ENCODE measurements at regions not wholly inside any gene's neighbourhood (a gene's known extent, or its start where the extent isn't known, plus 50 kb on each side); places are given as distances from the start of the nearest gene placed in this dataset.

DNA sequence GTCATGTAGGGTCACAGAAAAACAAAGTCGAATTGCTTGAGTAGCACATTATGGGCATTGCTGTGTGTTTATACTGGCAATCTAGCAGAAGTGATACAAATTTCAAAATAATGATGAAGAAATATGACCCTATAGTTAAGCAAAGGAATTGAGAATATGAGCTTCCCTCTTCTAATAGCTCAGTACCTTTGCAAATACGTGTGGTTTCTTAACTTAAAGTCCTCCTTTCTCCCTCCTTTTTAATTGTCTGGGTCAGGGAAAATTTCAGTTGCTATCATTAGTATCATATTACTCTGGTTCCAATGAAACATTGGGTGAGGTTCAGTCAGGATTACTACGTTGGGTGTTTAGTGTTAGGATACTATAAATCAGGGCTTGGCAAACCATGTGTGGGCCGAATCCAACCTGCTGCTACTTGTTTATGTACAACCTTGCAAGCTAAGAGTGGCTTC, 166.8 kb upstream of the CARMIL1 start:
- intact Hi-C loops (cut with micrococcal nuclease), result no loop called here

DNA sequence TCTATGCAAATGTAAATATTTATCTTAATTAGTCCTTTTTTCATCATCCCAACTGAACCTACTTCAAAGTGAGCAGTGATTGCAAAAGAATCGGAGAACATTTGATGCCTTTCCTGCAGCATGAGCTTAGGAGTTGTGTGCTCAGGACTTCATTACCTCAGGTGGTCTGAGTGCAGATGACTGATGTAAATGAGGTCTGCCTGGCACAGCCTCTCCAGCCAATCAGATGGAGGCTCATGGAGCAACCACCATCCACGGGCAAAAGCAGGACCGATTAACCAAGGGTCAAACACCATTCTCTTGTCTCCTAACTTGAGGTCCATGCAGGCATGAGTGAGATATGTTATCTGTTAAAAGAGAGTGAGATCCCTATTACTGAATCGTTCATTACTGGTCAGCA, 165.7 kb upstream of the CARMIL1 start:
- intact Hi-C loops (cut with micrococcal nuclease), result no loop called here

DNA sequence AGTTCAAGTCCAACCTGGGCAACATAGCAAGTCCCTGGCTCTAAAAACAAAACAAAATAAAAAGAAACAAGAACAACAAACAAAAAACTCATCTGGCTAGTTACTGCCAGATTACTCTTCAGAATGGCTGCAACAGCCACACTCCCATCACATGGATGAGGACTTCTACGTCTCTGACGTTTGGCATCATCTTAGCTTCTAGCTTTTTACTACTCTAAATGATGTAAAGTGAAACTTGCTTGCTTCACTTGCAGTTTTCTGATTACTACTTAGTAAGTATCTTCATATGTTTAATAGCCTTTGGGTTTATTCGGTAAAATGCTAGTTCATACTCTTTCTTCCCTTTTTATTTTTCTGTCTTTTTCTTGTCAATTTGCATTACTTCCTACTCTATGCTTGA, 161.1 kb upstream of the CARMIL1 start:
- intact Hi-C loops (cut with micrococcal nuclease), result loop anchor here (5.0 kb wide), 1 partner anchor 59 kb away; no protein-coding TSS in a partner anchor

DNA sequence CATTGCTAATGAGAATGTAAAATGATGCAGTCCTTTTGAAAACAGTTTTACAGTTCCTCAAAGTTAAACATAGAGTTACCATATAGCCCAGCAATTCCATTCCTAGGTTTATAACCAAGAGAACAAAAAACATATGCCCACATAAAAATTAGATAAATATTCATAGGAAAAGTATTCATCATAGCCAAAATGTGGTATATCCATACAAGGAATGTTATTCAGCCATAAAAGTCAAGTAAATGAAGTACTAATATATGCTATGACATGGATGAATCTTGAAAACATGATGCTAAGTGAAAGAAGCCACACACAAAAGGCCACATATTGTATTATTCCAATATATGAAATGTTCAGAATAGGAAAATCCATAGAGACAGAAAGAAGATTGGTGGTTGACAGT, 158.0 kb upstream of the CARMIL1 start:
- intact Hi-C loops (cut with micrococcal nuclease), result no loop called here

DNA sequence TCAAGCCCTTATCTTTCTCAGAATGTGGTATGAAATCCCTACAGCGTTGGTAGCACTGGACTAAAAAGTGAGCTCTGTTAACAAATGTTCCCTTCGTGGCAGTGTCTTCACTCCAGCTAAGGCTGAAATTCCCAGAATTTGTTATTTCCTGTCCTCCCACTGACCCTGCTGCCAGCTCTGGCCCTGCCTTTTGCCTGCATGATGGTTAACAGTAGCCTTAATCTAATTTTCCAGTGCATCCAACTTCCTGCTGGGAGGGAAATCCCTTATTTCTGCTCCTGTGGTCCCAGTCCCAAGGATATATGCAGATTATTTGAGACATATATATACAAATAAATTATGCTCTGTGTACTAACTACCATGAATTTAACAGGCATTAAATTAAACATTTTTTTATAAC, 157.2 kb upstream of the CARMIL1 start:
- intact Hi-C loops (cut with micrococcal nuclease), result no loop called here

DNA sequence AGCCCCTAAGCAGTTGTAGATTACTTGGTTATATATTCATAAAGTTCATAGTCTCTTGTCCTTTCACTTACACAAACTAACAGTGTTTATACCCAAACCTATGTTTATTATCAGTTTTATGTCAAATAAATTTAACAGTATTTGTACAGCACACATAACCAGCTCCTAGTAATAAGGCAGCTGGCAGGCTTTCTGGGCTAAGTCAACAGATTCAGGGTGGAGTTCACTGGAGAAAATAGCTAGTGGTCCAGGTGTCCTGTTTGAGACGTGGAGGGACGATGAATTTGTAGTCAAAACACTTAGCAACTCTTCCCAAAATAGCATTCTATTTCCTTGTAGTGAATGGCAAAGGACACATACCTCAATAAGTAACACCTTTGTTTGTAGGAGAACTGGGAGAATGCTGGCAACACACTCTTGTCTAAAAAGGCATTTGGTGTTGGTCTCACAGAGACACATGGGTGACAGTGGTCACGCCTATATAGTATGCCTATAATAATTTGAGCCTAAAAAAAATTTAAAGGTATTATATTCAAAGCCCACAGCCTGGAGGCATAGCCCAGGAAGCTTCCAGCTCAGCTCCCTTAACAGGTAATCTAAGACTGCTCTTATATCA, 156.4 kb upstream of the CARMIL1 start:
- intact Hi-C loops (cut with micrococcal nuclease), result no loop called here

DNA sequence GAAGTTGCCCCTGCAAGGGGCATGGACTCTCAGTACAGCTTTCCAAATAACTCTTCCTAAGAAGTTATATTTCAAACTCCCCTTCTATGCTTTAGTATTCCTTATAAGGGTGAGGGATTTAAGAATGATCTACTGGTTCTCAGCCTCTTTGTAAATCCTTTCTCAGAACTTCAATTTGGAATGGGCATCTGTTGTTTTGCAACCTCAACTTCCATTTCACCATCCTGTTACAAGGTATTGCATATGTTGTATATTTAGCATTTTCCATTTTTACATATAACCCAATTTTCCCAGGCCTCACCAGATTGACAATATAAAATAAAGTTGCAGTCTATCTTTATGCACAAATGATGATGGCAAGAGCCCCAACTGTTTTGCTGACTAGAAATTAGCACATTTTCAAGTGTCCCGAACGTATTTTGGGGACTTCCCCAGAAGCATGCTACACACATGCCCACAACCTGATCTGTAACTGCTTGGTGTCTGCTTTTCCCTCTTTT, 154.9 kb upstream of the CARMIL1 start:
- intact Hi-C loops (cut with micrococcal nuclease), result no loop called here

DNA sequence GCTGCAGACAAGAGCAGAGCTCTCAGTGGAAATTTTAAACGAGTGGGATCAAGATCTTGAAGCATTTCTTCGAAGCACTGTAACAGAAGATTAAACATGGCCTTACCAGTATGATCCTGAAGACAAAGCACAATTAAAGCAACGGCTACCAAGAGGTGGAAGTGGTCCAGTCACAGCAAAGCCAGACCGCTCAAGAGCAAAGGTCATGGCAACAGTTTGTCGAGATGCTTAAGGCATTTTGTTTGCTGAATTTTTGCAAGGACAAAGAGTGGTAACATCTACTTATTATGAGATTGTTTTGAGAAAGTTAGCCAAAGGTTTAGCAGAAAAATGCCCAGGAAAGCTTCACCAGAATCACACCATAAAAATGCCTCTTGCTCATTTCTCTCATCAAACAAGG, 153.4 kb upstream of the CARMIL1 start:
- intact Hi-C loops (cut with micrococcal nuclease), result no loop called here

DNA sequence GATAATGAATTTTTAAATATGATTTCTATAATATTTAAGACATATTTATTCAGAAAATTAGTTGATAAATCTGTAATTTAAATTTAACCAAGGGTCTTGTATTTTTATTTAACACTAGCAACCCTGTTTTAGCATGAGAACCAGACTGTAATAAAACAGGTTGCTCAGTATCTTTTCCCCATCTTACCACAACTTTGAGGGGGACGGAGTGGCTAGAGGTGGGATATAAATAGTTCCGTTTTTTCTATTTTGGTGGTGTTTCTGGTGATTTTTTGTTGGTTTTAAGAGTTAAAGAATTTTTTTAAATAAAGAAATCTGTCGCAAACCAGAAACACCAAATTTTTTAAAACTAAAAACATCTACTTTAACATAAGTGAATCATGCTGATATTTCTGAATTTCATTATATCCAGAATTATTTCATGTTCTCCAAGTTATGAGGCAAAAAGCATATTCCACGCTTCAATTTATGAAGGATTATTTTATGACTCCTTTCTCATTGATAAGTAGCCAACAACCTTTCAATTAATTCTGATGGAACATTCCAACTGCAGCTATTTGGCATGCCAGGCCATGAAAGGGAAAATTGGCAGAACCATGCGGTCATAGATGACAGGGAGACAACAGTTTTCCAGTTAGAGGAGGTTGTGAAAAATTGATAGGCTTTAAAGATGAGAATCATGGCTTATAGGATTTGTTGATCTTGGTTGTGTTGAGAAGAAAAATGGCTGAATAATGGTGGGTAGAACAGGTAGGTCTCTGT, 151.9 kb upstream of the CARMIL1 start:
- intact Hi-C loops (cut with micrococcal nuclease), result no loop called here

DNA sequence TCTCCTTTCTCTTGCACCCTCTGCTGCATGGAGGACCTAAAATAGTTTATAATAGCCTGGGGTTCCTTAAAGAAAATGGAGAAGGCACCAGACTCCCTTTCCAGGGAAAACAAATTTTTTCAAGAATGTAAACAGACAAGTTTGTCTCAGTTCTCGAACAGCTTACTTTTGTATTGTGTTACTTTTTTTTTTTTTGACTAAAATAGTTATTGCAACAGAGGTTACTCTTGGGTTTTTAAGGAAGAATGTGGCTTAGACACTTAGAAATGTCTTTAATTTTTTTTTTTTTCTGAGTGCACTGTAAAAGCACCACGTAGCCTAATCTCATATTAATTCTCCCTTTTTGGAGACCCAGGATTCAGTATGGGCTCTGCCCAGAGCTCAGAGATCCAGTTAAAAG, 148.7 kb upstream of the CARMIL1 start:
- intact Hi-C loops (cut with micrococcal nuclease), result no loop called here

DNA sequence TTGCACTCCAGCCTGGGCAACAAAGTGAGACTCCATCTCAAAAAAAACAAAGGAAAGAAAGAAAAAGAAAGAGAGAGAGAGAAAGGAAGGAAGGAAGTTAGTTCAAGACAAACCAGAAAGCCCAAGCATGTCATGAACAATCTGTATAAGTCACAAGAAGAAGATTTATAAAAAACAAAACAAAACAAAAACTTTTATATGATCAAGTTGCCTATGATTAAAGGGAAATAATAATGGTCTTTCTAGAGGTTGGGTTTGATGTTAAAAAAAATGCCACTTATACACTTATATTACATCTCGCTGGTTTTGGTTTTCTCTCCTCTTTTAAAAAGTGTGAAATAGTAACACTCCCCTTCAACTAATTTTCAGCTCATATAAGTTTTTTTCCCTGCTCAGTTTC, 146.2 kb upstream of the CARMIL1 start:
- intact Hi-C loops (cut with micrococcal nuclease), result no loop called here

DNA sequence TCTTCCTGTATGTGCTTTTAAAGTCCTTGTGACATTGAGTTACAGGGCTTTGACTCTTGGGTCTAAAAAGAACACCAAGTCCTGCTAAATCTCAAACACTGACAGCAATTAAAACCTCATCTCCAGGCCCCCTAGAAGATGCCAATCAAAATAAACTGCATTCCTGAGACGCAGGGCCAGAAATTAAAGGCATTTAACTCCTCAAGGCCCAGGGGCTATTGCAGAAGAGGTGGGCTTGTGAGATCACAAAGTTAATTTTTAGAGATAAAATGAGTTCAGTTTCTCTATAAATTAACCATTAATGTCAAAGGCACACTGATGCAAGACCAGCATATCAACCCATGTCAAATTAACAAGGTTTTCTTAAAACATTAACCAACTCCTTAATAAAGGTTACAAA, 145.6 kb upstream of the CARMIL1 start:
- intact Hi-C loops (cut with micrococcal nuclease), result no loop called here

DNA sequence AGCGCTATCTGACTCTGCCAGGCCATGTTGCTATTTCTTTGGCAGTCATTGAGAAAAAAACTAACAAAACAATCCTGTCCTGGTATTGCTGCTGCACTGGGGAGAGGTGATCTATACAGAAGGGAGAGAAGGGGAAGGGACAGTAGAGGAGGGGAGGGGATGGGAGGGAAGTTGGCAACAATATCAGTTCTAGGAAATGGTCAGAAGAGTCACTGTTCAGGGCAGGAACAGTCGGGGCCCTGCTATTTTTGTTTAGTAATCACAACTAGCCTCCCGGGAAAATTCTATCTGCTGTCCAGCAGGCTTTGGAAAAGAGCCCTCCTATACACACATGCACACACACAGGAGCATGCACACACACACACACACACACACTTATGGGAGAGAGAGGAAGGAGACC, 142.3 kb upstream of the CARMIL1 start:
- intact Hi-C loops (cut with micrococcal nuclease), result loop anchor here (5.0 kb wide), 1 partner anchor 200 kb away; the partner anchor contains the start of gene RIPOR2

DNA sequence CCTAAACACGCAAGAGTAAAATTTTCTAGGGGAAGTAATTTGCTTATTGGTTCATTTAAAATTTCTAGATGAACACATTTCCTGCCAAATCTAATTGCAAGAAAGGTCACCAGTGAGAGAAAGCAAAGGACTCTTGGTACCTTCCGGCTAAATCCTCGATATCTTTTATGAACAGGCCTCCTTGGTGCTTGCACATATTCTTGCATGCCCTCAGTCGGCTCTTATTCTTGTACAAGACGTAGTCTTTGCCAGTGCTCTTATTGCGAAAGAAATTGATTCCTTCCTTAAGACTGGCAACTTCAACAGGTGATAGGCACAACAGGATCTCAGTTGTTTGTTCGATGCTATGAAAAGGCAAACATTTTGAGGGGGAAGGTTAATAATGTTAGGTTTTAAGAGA, 141.7 kb upstream of the CARMIL1 start:
- intact Hi-C loops (cut with micrococcal nuclease), result loop anchor here (5.0 kb wide), 1 partner anchor 200 kb away; the partner anchor contains the start of gene RIPOR2

DNA sequence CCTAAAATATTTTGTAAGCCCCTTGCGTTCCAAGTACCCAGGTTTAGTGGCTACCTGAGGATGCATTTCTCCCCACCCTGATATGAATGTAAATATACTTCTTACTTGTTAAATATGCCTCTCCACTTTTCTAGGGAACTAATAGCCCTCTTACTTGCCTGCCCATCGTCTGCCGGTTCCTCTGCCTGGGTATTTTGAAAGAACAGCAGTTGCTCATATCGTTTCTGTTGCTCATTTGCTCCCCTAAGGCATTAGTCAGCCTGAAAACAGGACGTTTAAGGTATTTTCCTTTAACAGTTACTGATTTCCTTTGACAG, 141.3 kb upstream of the CARMIL1 start:
- intact Hi-C loops (cut with micrococcal nuclease), result loop anchor here (1.0 to 5.0 kb wide), 5 partner anchors 19 to 883 kb away; partner anchors contain the start of gene RIPOR2

DNA sequence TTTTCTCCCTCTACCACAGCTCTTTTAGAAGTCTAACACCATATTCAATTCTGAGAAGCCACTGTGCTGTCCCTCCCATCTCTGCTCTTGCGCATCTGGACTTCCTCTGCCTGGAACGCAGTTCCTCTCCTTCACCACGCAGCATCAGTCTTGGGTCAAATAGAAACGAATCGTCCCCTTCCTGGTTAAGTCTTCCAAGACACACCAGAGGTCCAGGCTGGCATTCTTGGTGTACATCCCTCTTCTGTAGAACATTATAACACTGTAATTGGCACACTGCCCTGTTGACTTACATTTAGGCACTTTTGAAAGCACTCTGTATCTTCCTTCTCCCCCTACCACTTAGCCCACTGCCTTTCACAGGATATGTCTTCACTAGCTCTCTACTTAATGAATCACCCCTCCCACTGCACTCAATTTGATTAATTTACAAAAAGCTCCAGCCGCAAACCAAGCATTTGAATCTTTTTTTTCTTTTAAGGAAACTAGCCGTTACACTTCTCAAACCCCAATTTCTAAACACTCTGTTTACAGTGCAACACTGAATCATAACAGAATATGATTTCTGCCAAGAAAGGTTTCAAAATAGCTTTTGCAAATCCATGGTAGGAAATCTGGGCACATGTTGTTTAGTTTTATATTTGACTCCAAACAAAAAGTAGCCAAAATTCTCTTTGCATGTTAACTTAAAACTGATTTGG, 140.8 kb upstream of the CARMIL1 start:
- intact Hi-C loops (cut with micrococcal nuclease), result loop anchor here (1.0 to 5.0 kb wide), 5 partner anchors 19 to 883 kb away; partner anchors contain the start of gene RIPOR2

DNA sequence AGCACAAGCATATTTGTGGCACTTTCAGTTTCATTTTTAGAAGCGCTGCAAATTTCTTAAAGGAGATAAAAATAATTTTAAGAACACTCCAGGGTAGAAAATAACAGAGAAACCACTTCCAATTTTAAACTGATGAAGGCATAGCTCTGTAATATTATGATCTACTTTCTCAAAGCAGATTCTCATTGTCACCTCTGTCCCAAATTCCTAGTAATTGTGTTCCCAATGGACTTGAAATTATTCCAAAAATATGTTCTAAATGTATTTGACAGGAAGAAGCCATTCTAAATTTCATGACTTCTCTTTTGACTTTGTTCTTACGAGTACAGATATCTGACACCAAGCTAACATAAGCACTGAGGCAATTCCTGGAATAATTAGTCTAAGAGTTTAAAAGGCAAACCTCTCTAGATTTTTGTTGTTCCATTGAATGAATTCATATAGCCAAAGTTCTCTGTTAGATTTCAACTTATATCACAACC, 140.2 kb upstream of the CARMIL1 start:
- intact Hi-C loops (cut with micrococcal nuclease), result loop anchor here (1.0 to 5.0 kb wide), 5 partner anchors 20 to 882 kb away; partner anchors contain the start of gene RIPOR2

DNA sequence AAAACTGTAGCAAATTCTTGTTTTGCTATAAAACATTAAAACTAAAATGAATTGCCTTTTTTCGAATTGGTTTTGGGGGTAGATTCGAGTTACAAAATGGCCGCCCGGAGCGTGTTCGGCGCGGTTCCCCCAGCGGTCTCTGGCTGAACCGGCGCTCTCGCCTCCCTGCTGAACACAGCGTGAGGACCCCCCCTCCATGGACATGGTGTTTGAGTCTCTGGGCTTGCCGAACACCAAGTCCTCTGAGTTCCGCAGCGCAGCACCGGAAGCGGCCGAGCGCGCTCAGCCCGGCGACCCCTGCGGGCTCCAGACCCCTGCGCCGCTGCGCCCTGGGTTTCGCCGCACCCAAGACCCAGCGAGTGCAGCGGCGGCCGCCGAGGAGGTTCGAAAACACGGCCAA, 139.6 kb upstream of the CARMIL1 start:
- intact Hi-C loops (cut with micrococcal nuclease), result loop anchor here (5.0 kb wide), 1 partner anchor 202 kb away; the partner anchor contains the start of gene RIPOR2

DNA sequence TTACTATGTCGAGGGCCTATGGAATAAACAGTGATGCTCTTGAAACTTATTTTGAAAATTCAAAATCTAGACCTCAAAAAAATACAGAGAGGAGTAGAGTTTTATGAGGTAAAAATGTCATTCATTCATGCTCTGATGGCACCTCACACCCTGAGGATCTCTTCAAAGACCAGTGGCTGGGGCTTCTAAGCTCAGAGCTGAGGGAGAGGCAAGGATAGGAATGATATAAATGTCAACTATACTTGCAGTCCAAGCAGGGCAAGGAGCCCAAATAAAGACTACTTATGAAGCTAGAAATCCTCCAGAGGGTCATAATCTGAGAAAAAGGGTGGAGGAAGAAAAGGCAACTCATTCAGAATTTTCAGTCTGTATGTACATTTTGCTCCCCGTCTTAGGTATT, 136.7 kb upstream of the CARMIL1 start:
- intact Hi-C loops (cut with micrococcal nuclease), result no loop called here

DNA sequence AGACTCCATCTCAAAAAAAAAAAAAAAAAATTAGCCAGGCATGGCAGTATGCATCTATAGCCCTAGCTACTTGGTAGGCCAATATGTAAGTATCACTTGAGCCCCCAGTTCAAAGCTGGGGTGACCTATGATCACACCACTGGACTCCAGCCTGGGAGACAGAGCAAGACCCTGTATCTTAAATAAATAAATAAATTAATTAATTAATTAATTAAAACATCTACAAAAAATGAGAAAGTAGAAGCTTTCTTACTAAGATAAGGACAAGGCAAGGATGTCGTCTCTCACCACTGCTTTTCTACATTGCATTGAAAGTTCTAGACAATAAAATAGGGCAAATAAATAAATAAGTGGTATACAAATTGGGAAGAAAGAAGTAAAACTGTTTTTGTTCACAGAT, 134.3 kb upstream of the CARMIL1 start:
- intact Hi-C loops (cut with micrococcal nuclease), result no loop called here

DNA sequence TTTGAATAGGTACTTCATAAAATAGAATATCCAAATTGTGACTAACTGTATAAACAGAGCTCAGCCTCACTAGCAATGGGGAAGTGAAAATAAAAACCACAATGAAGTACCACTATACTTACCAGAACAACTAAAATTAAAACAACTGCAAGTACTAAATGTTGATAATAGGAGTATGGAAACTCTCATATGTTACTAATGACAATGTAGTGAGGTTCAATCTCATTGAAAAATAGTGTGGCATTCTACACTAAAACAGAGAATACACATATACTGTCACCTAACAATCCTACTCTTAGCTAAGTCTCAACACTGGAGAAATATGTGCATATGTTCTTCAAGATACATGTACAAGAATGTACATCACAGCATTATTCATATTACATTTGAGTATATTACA, 132.0 kb upstream of the CARMIL1 start:
- intact Hi-C loops (cut with micrococcal nuclease), result no loop called here

DNA sequence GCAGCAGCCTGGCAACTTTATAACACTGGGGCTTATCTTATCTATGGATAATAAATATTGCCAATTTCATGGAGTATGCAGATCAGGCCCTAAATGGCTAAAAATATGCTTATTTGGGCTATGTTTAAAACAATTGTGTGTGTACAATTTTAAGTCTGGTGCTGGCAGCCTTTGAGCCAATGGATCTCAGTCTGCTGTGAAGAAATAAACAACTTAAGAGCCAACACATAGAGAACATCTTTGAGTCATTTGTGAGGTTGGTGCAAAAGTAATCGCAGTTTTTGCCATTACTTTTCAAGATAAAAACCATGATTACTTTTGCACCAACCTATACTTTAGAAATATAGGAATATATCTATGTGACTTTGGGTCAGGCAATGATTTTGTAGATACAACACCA, 129.1 kb upstream of the CARMIL1 start:
- intact Hi-C loops (cut with micrococcal nuclease), result no loop called here

Measured in T-helper 2 cell treated with Interferon-gamma antibody and Interleukin-4, amounts not matched to agents 100 ng/mL and 5 ng/mL, for 36 hours (primary cell).